ENCODE measurements at regions not wholly inside any gene's neighbourhood (a gene's known extent, or its start where the extent isn't known, plus 50 kb on each side); places are given as distances from the start of the nearest gene placed in this dataset.

DNA sequence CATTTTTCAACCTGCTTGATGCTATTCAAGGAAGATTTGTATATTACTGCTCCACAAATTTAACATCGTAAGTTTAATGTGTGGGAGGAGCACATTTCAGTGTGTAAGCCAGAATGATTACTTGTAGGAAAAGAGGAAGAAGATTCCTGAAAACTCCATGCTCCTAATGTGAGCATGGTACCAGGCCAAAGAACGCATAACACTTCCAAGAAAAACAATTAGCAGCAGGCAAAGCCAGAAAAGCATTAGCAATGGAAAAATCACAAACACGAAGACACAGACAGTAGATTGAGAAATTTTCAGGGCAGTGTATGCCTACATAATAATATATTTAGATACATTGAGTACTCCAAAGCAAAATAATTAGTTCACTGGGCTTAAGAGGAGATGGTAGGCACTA lies 96.6 kb upstream of the CBLB start:
- no peaks in the 10 kb centered on the region for H3K27me3 ChIP-seq
- no peak overlapping the region for H3K4me3 ChIP-seq
- H3K27ac ChIP-seq (replicated peaks in 1 of 4) = peak overlapping the region; percentile 8 to 50 (median 20)
- no peak for DNase-seq (ENCODE audit: extremely low spot score)
- intact Hi-C loops (cut with DNase I) = no loop called here
- H3K36me3 ChIP-seq = no peaks in the 10 kb centered on the region
- TF ChIP-seq EP300 (IDR thresholded peaks at IDR 0.05) (no peak), POLR2A (IDR thresholded peaks at IDR 0.05; ENCODE audit: low read depth) (no peak), POLR2AphosphoS5 (IDR thresholded peaks at IDR 0.05) (no peak)
- TF ChIP-seq, protein P1, sequence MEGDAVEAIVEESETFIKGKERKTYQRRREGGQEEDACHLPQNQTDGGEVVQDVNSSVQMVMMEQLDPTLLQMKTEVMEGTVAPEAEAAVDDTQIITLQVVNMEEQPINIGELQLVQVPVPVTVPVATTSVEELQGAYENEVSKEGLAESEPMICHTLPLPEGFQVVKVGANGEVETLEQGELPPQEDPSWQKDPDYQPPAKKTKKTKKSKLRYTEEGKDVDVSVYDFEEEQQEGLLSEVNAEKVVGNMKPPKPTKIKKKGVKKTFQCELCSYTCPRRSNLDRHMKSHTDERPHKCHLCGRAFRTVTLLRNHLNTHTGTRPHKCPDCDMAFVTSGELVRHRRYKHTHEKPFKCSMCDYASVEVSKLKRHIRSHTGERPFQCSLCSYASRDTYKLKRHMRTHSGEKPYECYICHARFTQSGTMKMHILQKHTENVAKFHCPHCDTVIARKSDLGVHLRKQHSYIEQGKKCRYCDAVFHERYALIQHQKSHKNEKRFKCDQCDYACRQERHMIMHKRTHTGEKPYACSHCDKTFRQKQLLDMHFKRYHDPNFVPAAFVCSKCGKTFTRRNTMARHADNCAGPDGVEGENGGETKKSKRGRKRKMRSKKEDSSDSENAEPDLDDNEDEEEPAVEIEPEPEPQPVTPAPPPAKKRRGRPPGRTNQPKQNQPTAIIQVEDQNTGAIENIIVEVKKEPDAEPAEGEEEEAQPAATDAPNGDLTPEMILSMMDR (IDR thresholded peaks at IDR 0.05) = no peak
- 12% methylated on average over 3 of the region's 3 CpGs for WGBS
- H3K9me3 ChIP-seq = no peaks in the 10 kb centered on the region
- H3K4me1 ChIP-seq = peaks cover 4 to 25% (median 22%) of the 10 kb centered on the region in 4 donors

DNA sequence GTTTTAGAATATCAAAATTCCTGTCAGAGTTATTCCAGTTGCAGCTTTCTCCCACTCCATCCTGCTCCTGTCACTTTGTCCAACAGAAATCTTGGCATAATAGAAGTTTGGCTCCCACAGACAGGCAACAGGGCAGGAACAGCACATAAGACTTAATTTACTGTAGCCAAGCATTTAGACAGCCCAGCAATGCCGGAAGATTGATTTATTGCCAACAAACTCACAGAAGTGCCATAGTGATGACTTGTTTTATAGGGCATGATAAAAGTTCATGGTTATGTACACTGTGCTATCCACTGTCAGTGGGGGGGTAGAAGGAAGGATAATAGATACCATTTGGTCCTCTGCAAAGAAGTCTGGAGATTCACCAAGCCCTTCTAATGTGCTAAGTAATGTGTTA lies 98.3 kb upstream of the CBLB start:
- H3K27me3 ChIP-seq = no peaks in the 10 kb centered on the region
- peaks cover 0 to 7% (median 0%) of the 10 kb centered on the region in 4 donors for H3K9me3 ChIP-seq
- no peak for DNase-seq (ENCODE audit: extremely low spot score)
- no peak overlapping the region for H3K27ac ChIP-seq (replicated peaks in 1 of 4)
- H3K4me3 ChIP-seq = no peak overlapping the region
- peaks cover 4 to 25% (median 22%) of the 10 kb centered on the region in 4 donors for H3K4me1 ChIP-seq
- no peaks in the 10 kb centered on the region for H3K36me3 ChIP-seq
- intact Hi-C loops (cut with DNase I) = no loop called here
- TF ChIP-seq POLR2AphosphoS5 (IDR thresholded peaks at IDR 0.05) (no peak), EP300 (IDR thresholded peaks at IDR 0.05) (no peak), POLR2A (IDR thresholded peaks at IDR 0.05; ENCODE audit: low read depth) (no peak)
- TF ChIP-seq, protein P1 (IDR thresholded peaks at IDR 0.05) = no peak
- 30% methylated on average over 1 of the region's 1 CpG for WGBS

DNA sequence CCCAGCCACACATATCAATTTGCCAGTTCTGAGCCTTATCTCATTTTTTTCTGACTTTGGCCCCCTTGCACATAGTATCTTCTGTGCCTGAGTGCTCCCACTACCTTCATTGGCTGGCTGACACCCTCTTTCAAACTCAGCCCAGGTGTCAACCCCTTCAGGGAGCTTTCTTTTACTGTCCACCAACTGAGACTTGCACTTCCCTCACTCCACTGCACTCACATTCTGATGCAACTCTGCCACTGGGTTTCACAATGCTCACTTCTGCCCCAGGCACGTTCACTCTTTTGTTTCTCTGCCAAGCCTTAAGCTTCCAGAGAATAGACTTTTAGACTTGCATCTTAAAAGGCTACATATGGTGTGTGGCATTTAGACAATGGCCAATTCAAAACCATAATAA lies 101.5 kb upstream of the CBLB start:
- Histone ChIP-seq H3K9me3 (peaks cover 0 to 12% (median 0%) of the 10 kb centered on the region in 4 donors), H3K4me3 (no peak overlapping the region), H3K4me1 (peaks cover 3 to 20% (median 18%) of the 10 kb centered on the region in 4 donors), H3K27ac (replicated peaks in 1 of 4) (no peak overlapping the region), H3K27me3 (no peaks in the 10 kb centered on the region), H3K36me3 (no peaks in the 10 kb centered on the region)
- TF ChIP-seq POLR2AphosphoS5 (IDR thresholded peaks at IDR 0.05) = no peak
- no peak for TF ChIP-seq POLR2A (IDR thresholded peaks at IDR 0.05; ENCODE audit: low read depth)
- no peak for TF ChIP-seq EP300 (IDR thresholded peaks at IDR 0.05)
- TF ChIP-seq, protein P1 (IDR thresholded peaks at IDR 0.05) = no peak
- no peak for DNase-seq (ENCODE audit: extremely low spot score)
- WGBS = 23% methylated on average over 1 of the region's 1 CpG
- intact Hi-C loops (cut with DNase I) = no loop called here

DNA sequence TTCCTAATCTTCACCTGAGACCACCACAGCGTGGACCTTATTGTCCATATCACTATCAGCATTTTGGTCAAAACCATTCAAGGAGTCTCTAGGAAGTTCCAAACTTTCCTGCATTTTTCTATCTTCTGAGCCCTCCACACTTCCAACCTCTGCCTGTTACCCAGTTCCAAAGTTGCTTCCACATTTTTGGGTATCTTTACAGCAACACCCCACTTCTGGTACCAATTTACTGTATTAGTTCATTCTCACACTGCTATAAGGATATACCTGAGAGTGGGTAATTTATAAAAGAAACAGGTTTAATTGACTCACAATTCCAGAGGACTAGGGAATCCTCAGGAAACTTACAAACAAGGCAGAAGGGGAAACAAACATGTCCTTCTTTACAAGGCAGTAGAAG lies 103.3 kb upstream of the CBLB start:
- H3K4me3 ChIP-seq = no peak overlapping the region
- 0% methylated on average over 1 of the region's 1 CpG for WGBS
- H3K27me3 ChIP-seq = no peaks in the 10 kb centered on the region
- H3K27ac ChIP-seq (replicated peaks in 1 of 4) = no peak overlapping the region
- H3K9me3 ChIP-seq = peaks cover 0 to 12% (median 0%) of the 10 kb centered on the region in 4 donors
- TF ChIP-seq POLR2AphosphoS5 (IDR thresholded peaks at IDR 0.05) (no peak), POLR2A (IDR thresholded peaks at IDR 0.05; ENCODE audit: low read depth) (no peak)
- TF ChIP-seq, protein P1 (IDR thresholded peaks at IDR 0.05) = no peak
- peaks cover 0 to 10% (median 7%) of the 10 kb centered on the region in 4 donors for H3K4me1 ChIP-seq
- no peak for DNase-seq (ENCODE audit: extremely low spot score)
- H3K36me3 ChIP-seq = no peaks in the 10 kb centered on the region
- intact Hi-C loops (cut with DNase I) = no loop called here

DNA sequence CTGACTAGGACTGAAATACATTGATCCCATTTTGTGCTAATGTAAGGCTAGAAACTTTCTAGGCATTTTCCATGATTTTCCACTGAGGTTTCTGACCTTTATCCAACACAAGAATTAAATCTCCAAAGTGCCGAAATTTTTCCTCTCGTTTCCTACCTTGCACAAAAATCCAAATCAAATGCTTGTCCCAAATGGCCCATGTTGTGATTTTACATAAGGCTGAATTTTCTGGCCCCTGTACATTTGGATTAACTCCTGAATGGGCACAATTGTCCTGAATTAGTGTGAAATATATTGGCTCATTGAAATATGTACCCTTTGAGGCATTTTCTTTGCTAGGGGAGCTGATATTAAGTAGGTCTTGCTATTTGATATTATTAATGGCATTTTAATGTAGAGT lies 105.6 kb upstream of the CBLB start:
- TF ChIP-seq, protein P1 (IDR thresholded peaks at IDR 0.05) = no peak
- TF ChIP-seq POLR2AphosphoS5 (IDR thresholded peaks at IDR 0.05) (no peak), EP300 (IDR thresholded peaks at IDR 0.05) (no peak), POLR2A (IDR thresholded peaks at IDR 0.05; ENCODE audit: low read depth) (no peak)
- Histone ChIP-seq H3K9me3 (peaks cover 0 to 12% (median 0%) of the 10 kb centered on the region in 4 donors), H3K27ac (replicated peaks in 1 of 4) (no peak overlapping the region), H3K4me1 (peaks cover 0 to 8% (median 4%) of the 10 kb centered on the region in 4 donors), H3K36me3 (no peaks in the 10 kb centered on the region), H3K27me3 (no peaks in the 10 kb centered on the region), H3K4me3 (no peak overlapping the region)
- intact Hi-C loops (cut with DNase I) = no loop called here
- whole genome bisulfite sequencing = 84% methylated on average over 2 of the region's 2 CpGs
- no peak for DNase-seq (ENCODE audit: extremely low spot score)

Data from esophagus muscularis mucosa (tissue), 4 donors.